KMS-11 (cell line): ENCODE measurements at regions not wholly inside any gene's neighbourhood (a gene's known extent, or its start where the extent isn't known, plus 50 kb on each side); places are given as distances from the start of the nearest gene placed in this dataset.

Experiments
- H2AFZ ChIP-seq: fragments of 200-600 bp; sonication (generic); 2 replicates; pipeline ENCODE4 v1.6.1; 2016; ENCODE audit warnings: antibody characterized with exemption, mixed run types, low read depth
- H3K27ac ChIP-seq: fragments of 200-600 bp; sonication (generic); 2 replicates; pipeline ENCODE4 v1.6.1; 2016; ENCODE audit warnings: mild to moderate bottlenecking, mixed run types
- H3K27me3 ChIP-seq: fragments of 200-600 bp; sonication (generic); 2 replicates; pipeline ENCODE4 v1.6.1; 2017; ENCODE audit warnings: mild to moderate bottlenecking, low read depth, mixed run types, moderate library complexity; ENCODE audit not compliant: insufficient read depth
- H3K36me3 ChIP-seq: fragments of 200-600 bp; sonication (generic); 2 replicates; pipeline ENCODE4 v1.6.1; 2017; ENCODE audit warnings: mild to moderate bottlenecking, mixed run types; ENCODE audit not compliant: insufficient read depth
- H3K4me1 ChIP-seq: fragments of 200-600 bp; sonication (generic); 2 replicates; pipeline ENCODE4 v1.6.1; 2016; ENCODE audit warnings: mild to moderate bottlenecking, low read depth, mixed run types; ENCODE audit not compliant: poor library complexity, severe bottlenecking
- H3K4me2 ChIP-seq: fragments of 200-600 bp; sonication (generic); 2 replicates; pipeline ENCODE4 v1.7.0; 2016; ENCODE audit warnings: mild to moderate bottlenecking, mixed run types
- H3K4me3 ChIP-seq: fragments of 200-600 bp; sonication (generic); IDR thresholded peaks from 2 replicates; pipeline ENCODE4 v1.6.1; 2017; ENCODE audit warnings: low read depth, low read length, mixed read lengths; ENCODE audit not compliant: insufficient read depth
- H3K79me2 ChIP-seq: fragments of 200-600 bp; sonication (generic); 2 replicates; pipeline ENCODE4 v1.6.1; 2016; ENCODE audit warnings: low read depth, mixed run types; ENCODE audit not compliant: insufficient read depth
- H3K9ac ChIP-seq: fragments of 200-600 bp; sonication (generic); 2 replicates; pipeline ENCODE4 v1.6.1; 2016; ENCODE audit warnings: mild to moderate bottlenecking, mixed run types
- H4K20me1 ChIP-seq: fragments of 200-600 bp; sonication (generic); 2 replicates; pipeline ENCODE4 v1.6.1; 2016; ENCODE audit warnings: mild to moderate bottlenecking, mixed run types; ENCODE audit not compliant: insufficient read depth
- CTCF ChIP-seq: fragments of 200-600 bp; sonication (generic); conservative IDR thresholded peaks from 2 replicates; pipeline ENCODE4 v1.6.1; 2017; ENCODE audit warnings: low read depth, mild to moderate bottlenecking, antibody characterized with exemption, low read length, moderate library complexity, mixed read lengths

- Histone ChIP-seq H3K36me3 (no peaks in the 10 kb centered on the region), H3K4me3 (no peak overlapping the region), H3K79me2 (no peaks in the 10 kb centered on the region), H3K4me2 (no peak overlapping the region), H3K27ac (no peak overlapping the region), H3K27me3 (no peaks in the 10 kb centered on the region), H3K4me1 (no peaks in the 10 kb centered on the region), H3K9ac (no peak overlapping the region), H4K20me1 (no peaks in the 10 kb centered on the region), H2AFZ (no peak overlapping the region)
- no peak for TF ChIP-seq CTCF
Measured at GRCh38 chr4:126526335-126526734, 1106.4 kb upstream of the INTU start.

- no peak overlapping the region for H3K4me3 ChIP-seq
- H4K20me1 ChIP-seq = no peaks in the 10 kb centered on the region
- H3K36me3 ChIP-seq = no peaks in the 10 kb centered on the region
- no peak overlapping the region for H3K4me2 ChIP-seq
- no peak for TF ChIP-seq CTCF
- H3K9ac ChIP-seq = no peak overlapping the region
- H3K27ac ChIP-seq = no peak overlapping the region
- H3K79me2 ChIP-seq = no peaks in the 10 kb centered on the region
- no peaks in the 10 kb centered on the region for H3K4me1 ChIP-seq
- no peaks in the 10 kb centered on the region for H3K27me3 ChIP-seq
- H2AFZ ChIP-seq = no peak overlapping the region
Measured at GRCh38 chr4:126529997-126530396, 1102.8 kb upstream of the INTU start.

DNA sequence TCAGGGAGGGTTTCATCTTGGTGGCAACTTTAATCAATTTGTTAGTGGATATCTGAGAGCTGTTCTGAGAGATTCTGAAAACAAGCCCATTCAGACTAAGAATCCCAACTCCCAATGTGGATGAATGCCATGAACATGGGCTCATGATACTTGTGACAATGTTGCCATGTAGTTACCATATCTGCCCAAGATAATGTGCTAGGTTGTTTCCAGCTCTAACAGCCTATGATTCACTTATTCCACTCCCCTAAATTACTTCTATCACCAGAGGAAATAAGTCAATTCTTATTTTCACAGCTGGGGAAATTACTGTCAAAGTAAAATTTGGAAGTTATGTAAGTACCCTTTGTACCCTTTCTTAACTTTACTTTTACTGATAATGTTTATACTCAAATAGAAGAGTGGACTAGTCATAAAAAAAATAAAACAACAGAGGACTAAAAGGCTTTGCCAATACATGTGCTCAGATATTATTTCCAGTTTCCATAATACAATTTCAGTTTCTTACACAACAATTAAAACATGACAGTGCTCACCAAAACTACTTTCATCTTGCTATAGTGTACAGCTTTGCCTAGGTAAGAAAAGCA is 1101.7 kb upstream of the INTU start:
- TF ChIP-seq CTCF = no peak
- H3K36me3 ChIP-seq = no peaks in the 10 kb centered on the region
- H3K9ac ChIP-seq = no peak overlapping the region
- no peaks in the 10 kb centered on the region for H3K27me3 ChIP-seq
- no peak overlapping the region for H3K4me3 ChIP-seq
- no peaks in the 10 kb centered on the region for H3K79me2 ChIP-seq
- no peaks in the 10 kb centered on the region for H3K4me1 ChIP-seq
- H2AFZ ChIP-seq = no peak overlapping the region
- no peak overlapping the region for H3K4me2 ChIP-seq
- no peaks in the 10 kb centered on the region for H4K20me1 ChIP-seq
- no peak overlapping the region for H3K27ac ChIP-seq

GRCh38 chr4:126532527-126532926 is 1100.2 kb upstream of the INTU start:
- Histone ChIP-seq H3K4me3 (no peak overlapping the region), H3K27me3 (no peaks in the 10 kb centered on the region), H3K4me1 (no peaks in the 10 kb centered on the region), H3K79me2 (no peaks in the 10 kb centered on the region), H3K36me3 (no peaks in the 10 kb centered on the region), H3K27ac (no peak overlapping the region), H4K20me1 (no peaks in the 10 kb centered on the region), H3K9ac (no peak overlapping the region), H2AFZ (no peak overlapping the region), H3K4me2 (no peak overlapping the region)
- no peak for TF ChIP-seq CTCF
